ENCODE measurements at regions not wholly inside any gene's neighbourhood (a gene's known extent, or its start where the extent isn't known, plus 50 kb on each side); places are given as distances from the start of the nearest gene placed in this dataset.

GRCh38 chr9:126222363-126222834 lies 104.2 kb upstream of the MVB12B start:
- no peak for DNase-seq (ENCODE audit: low read depth)

GRCh38 chr9:126222835-126223431 lies 103.7 kb upstream of the MVB12B start:
- H3K4me3 ChIP-seq (replicated peaks; ENCODE audit: low read depth, low read length), result no peak overlapping the region
- no peak for DNase-seq (ENCODE audit: low read depth)
- no peak for TF ChIP-seq CTCF (IDR thresholded peaks at IDR 0.05; ENCODE audit: low read length, missing control alignments)

More at GRCh38 chr9:126222363-126222834, 104.2 kb upstream of the MVB12B start:
- no peak overlapping the region for H3K4me3 ChIP-seq (replicated peaks; ENCODE audit: low read depth, low read length)
- TF ChIP-seq CTCF (IDR thresholded peaks at IDR 0.05; ENCODE audit: low read length, missing control alignments), result no peak

- no peak for TF ChIP-seq CTCF (IDR thresholded peaks at IDR 0.05; ENCODE audit: low read length, missing control alignments)
These were observed 102.7 kb upstream of the MVB12B start for GRCh38 chr9:126223798-126224531.

GRCh38 chr9:126225611-126226609 lies 100.7 kb upstream of the MVB12B start:
- no peak overlapping the region for H3K4me3 ChIP-seq (replicated peaks; ENCODE audit: low read depth, low read length)
- TF ChIP-seq CTCF (IDR thresholded peaks at IDR 0.05; ENCODE audit: low read length, missing control alignments), result no peak
- DNase-seq (ENCODE audit: low read depth), result no peak

More at GRCh38 chr9:126223798-126224531, 102.7 kb upstream of the MVB12B start:
- H3K4me3 ChIP-seq (replicated peaks; ENCODE audit: low read depth, low read length), result no peak overlapping the region
- DNase-seq (ENCODE audit: low read depth), result no peak

- no peak for TF ChIP-seq CTCF (IDR thresholded peaks at IDR 0.05; ENCODE audit: low read length, missing control alignments)
- DNase-seq (ENCODE audit: low read depth), result no peak
- no peak overlapping the region for H3K4me3 ChIP-seq (replicated peaks; ENCODE audit: low read depth, low read length)
These were observed 99.4 kb upstream of the MVB12B start for GRCh38 chr9:126226991-126227936.
